K562 (cell line): ENCODE measurements at regions not wholly inside any gene's neighbourhood (a gene's known extent, or its start where the extent isn't known, plus 50 kb on each side); places are given as distances from the start of the nearest gene placed in this dataset.
A peak's percentile ranks its signal among the peaks of the same experiment; 100 is the strongest.

Experiments
- ELF1 ChIP-seq: fragments of 200-800 bp; sonication (Bioruptor generic); IDR thresholded peaks from 2 replicates; pipeline ENCODE4 v1.6.1; 2016; ENCODE audit warnings: missing genetic modification characterization, missing compliant biosample characterization
- MNT ChIP-seq, 2 experiments: fragments of 450-650 bp; conservative IDR thresholded peaks; 2 replicates each; pipeline ENCODE4 v1.6.1; 2017; ENCODE audit warnings: mild to moderate bottlenecking in 2 of 2, moderate library complexity in 2 of 2
- NFIC ChIP-seq: fragments of 450-650 bp; IDR thresholded peaks from 2 replicates; pipeline ENCODE4 v1.6.1; 2017; ENCODE audit warnings: mild to moderate bottlenecking, inconsistent platforms
- POLR2AphosphoS2 ChIP-seq: IDR thresholded peaks from 2 replicates; pipeline ENCODE4 v1.6.1; 2012; ENCODE audit warnings: low read length, improper control_type of control experiment
- POLR2AphosphoS5 ChIP-seq: IDR thresholded peaks from 2 replicates; pipeline ENCODE4 v1.6.1; 2011; ENCODE audit warnings: mild to moderate bottlenecking, low read depth, low read length, moderate library complexity; ENCODE audit not compliant: control insufficient read depth, insufficient read depth
- RCOR1 ChIP-seq, 2 experiments: IDR thresholded peaks; 2 replicates each; pipeline ENCODE4 v1.6.1; 2012; ENCODE audit warnings: low read depth in 2 of 2, low read length in 2 of 2, borderline replicate concordance in 1 of 2, improper control_type of control experiment in 1 of 2
- TEAD1 ChIP-seq, 2 experiments: fragments of 450-650 bp in 1 of 2; sonication (generic) in 1 of 2; formaldehyde crosslinking; IDR thresholded peaks; 2 replicates each; pipeline versions ENCODE4 v1.4.0 to v1.8.0; 2020 to 2022; ENCODE audit warnings: mild to moderate bottlenecking in 2 of 2, missing genetic modification reagents in 1 of 2
- TOE1 ChIP-seq, 2 experiments: fragments of 450-650 bp in 1 of 2; sonication (generic) in 1 of 2; formaldehyde crosslinking in 1 of 2; IDR thresholded peaks; 2 replicates each; pipeline versions ENCODE4 v1.7.1 to v1.8.0; 2016 to 2022; ENCODE audit warnings: borderline replicate concordance in 2 of 2, mild to moderate bottlenecking in 2 of 2, antibody characterized with exemption in 1 of 2, inconsistent platforms in 1 of 2, low read depth in 1 of 2, missing genetic modification reagents in 1 of 2, moderate library complexity in 1 of 2
- ZNF134 ChIP-seq: fragments of 250-450 bp; sonication (Bioruptor Pico); conservative IDR thresholded peaks from 2 replicates; pipeline ENCODE4 v1.4.0; 2020
- ZNF184 ChIP-seq: sonication (generic); formaldehyde crosslinking; IDR thresholded peaks from 2 replicates; pipeline ENCODE4 v1.5.0; 2020; ENCODE audit warnings: missing genetic modification reagents
- ZNF232 ChIP-seq: sonication (generic); formaldehyde crosslinking; IDR thresholded peaks from 2 replicates; pipeline ENCODE4 v1.8.0; 2022; ENCODE audit warnings: mild to moderate bottlenecking, missing genetic modification reagents
- ZNF586 ChIP-seq: fragments of 450-650 bp; formaldehyde crosslinking; conservative IDR thresholded peaks from 2 replicates; pipeline ENCODE4 v1.4.0; 2020; ENCODE audit warnings: mild to moderate bottlenecking, moderate library complexity
- TF ChIP-seq, protein P1 (sequence below): fragments of 250-450 bp; sonication (Bioruptor Pico); IDR thresholded peaks from 2 replicates; pipeline ENCODE4 v1.5.0; 2020; ENCODE audit warnings: mild to moderate bottlenecking

- TF ChIP-seq, protein P1, sequence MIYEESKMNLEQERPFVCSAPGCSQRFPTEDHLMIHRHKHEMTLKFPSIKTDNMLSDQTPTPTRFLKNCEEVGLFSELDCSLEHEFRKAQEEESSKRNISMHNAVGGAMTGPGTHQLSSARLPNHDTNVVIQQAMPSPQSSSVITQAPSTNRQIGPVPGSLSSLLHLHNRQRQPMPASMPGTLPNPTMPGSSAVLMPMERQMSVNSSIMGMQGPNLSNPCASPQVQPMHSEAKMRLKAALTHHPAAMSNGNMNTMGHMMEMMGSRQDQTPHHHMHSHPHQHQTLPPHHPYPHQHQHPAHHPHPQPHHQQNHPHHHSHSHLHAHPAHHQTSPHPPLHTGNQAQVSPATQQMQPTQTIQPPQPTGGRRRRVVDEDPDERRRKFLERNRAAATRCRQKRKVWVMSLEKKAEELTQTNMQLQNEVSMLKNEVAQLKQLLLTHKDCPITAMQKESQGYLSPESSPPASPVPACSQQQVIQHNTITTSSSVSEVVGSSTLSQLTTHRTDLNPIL (CRISPR knock-in tag), result no peak
- TF ChIP-seq NFIC (no peak), POLR2AphosphoS2 (no peak), ZNF586 (CRISPR knock-in tag) (no peak), TOE1 (IDR thresholded peaks at IDR 0.05; ENCODE audit: borderline replicate concordance) (no peak), TOE1 (CRISPR knock-in tag; IDR thresholded peaks at IDR 0.05; ENCODE audit: borderline replicate concordance, low read depth) (no peak), MNT (conservative IDR thresholded peaks at IDR 0.05) (0 out of 4 replicates have a peak, but pooled peaks of 1 of the 2 experiments have one; percentile 1), TEAD1 (CRISPR knock-in tag; IDR thresholded peaks at IDR 0.05) (peak in 1 of 2 experiments; percentile 40; a peak in 1 of 4 replicates), ZNF232 (CRISPR knock-in tag) (no peak), ZNF134 (no peak), ELF1 (tag) (peak; percentile 33; the same call in 1 of the 2 replicates), RCOR1 (IDR thresholded peaks at IDR 0.05; ENCODE audit: borderline replicate concordance in 1 of 2, low read depth in 2 of 2, low read length in 2 of 2) (no peak), ZNF184 (CRISPR knock-in tag) (no peak), POLR2AphosphoS5 (no peak)
Measured at GRCh38 chr1:201650623-201650933, 111.7 kb downstream of the NAV1 start (continued).
